HG02623 (cell line): ENCODE measurements at regions not wholly inside any gene's neighbourhood (a gene's known extent, or its start where the extent isn't known, plus 50 kb on each side); places are given as distances from the start of the nearest gene placed in this dataset.
"Not testable (repeated sequence)": the region's sequence is repeated elsewhere in the genome, so short reads cannot be mapped to it uniquely, and the experiment has no call there.

Source experiments
- ATAC-seq: cut with Tn5 transposase; IDR thresholded peaks from one replicate; pipeline ENCODE4 v1.9.1; 2021; ENCODE audit warnings: moderate library complexity; ENCODE audit not compliant: unreplicated experiment

- ATAC-seq = no peak
These were observed 265.2 kb downstream of the QDPR start for GRCh38 chr4:17246656-17247055.

GRCh38 chr4:17241835-17242234 lies 270.1 kb downstream of the QDPR start:
- no peak for ATAC-seq

- no peak for ATAC-seq
These were observed 273.3 kb downstream of the QDPR start for GRCh38 chr4:17238633-17239032.

- ATAC-seq = no peak
These were observed 275.2 kb downstream of the QDPR start for GRCh38 chr4:17236686-17237085.

- no peak for ATAC-seq
These were observed 277.2 kb downstream of the QDPR start for GRCh38 chr4:17234678-17235077.

GRCh38 chr4:17232566-17233253 lies 279.2 kb downstream of the QDPR start:
- ATAC-seq = no peak

GRCh38 chr4:17231880-17232475 lies 279.9 kb downstream of the QDPR start:
- not testable (repeated sequence) for ATAC-seq

GRCh38 chr4:17230727-17231126 lies 281.2 kb downstream of the QDPR start:
- ATAC-seq = no peak

GRCh38 chr4:17220816-17221215 lies 291.1 kb downstream of the QDPR start:
- ATAC-seq = no peak

GRCh38 chr4:17218786-17219185 lies 293.1 kb downstream of the QDPR start:
- no peak for ATAC-seq

GRCh38 chr4:17206829-17207801 lies 304.8 kb downstream of the QDPR start:
- no peak for ATAC-seq

GRCh38 chr4:17204908-17205307 lies 306.5 kb upstream of the LDB2 start:
- no peak for ATAC-seq

- no peak for ATAC-seq
These were observed 305.4 kb upstream of the LDB2 start for GRCh38 chr4:17203797-17204196.

- no peak for ATAC-seq
These were observed 298.6 kb upstream of the LDB2 start for GRCh38 chr4:17197070-17197469.

GRCh38 chr4:17195461-17196275 lies 297.2 kb upstream of the LDB2 start:
- ATAC-seq = no peak

GRCh38 chr4:17194586-17194985 lies 296.1 kb upstream of the LDB2 start:
- no peak for ATAC-seq

- no peak for ATAC-seq
These were observed 291.3 kb upstream of the LDB2 start for GRCh38 chr4:17189759-17190158.

GRCh38 chr4:17189401-17189720 lies 290.9 kb upstream of the LDB2 start:
- no peak for ATAC-seq

- ATAC-seq = no peak
These were observed 290.3 kb upstream of the LDB2 start for GRCh38 chr4:17188547-17189400.

- no peak for ATAC-seq
These were observed 289.7 kb upstream of the LDB2 start for GRCh38 chr4:17188125-17188524.
